T-helper 1 cell treated with Interleukin-12 subunit alpha and Interleukin-12 subunit beta and Interleukin-4 antibody, amounts not matched to agents 30 ng/mL and 1 ng/mL, for 36 hours (primary cell): ENCODE measurements at regions not wholly inside any gene's neighbourhood (a gene's known extent, or its start where the extent isn't known, plus 50 kb on each side); places are given as distances from the start of the nearest gene placed in this dataset.

Experiments
- intact Hi-C: fragments of 100-400 bp; cut with micrococcal nuclease; formaldehyde crosslinking; loops from one replicate; pipeline ENCODE4 v1.15.1; 2024

DNA sequence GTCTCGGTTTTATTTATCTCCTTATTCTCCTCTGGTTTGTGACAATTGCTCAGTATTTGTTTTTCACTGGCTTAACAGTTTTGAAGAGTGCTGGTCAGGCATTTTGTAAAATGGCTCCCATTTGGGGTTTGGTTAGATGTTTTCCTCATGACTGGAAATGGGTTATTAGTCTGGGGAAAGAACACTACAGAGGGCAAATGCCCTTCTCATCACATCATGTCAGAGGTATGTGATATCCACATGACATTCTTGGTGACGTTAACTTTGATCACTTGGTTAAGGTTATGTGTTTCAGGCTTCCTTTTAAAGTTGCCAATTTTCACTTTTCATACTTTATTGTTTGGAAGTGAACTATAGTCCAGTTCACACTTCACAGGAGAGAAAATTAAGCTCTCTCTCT is 74.8 kb upstream of the KLHL1 start:
- intact Hi-C loops, result no loop called here
